HepG2 (cell line): ENCODE measurements at regions not wholly inside any gene's neighbourhood (a gene's known extent, or its start where the extent isn't known, plus 50 kb on each side); places are given as distances from the start of the nearest gene placed in this dataset.

ENCODE experiments used
- HDAC6 ChIP-seq: fragments of 200-600 bp; sonication (generic); IDR thresholded peaks from 2 replicates; pipeline ENCODE4 v1.7.0; 2017; ENCODE audit warnings: mild to moderate bottlenecking, antibody characterized with exemption, low read length, low read depth
- POLR2AphosphoS5 ChIP-seq: IDR thresholded peaks from 2 replicates; pipeline ENCODE4 v1.6.1; 2012; ENCODE audit warnings: low read depth, low read length
- SAFB2 ChIP-seq: sonication (generic); formaldehyde crosslinking; IDR thresholded peaks from 2 replicates; pipeline ENCODE4 v1.5.1; 2020; ENCODE audit warnings: missing genetic modification reagents, low read depth, mild to moderate bottlenecking, borderline replicate concordance
- U2AF2 ChIP-seq: fragments of 200-400 bp; formaldehyde crosslinking; IDR thresholded peaks from 2 replicates; pipeline ENCODE4 v1.6.1; 2017; ENCODE audit warnings: low read depth, mild to moderate bottlenecking, low read length
- YEATS2 ChIP-seq: sonication (generic); formaldehyde crosslinking; IDR thresholded peaks from 2 replicates; pipeline ENCODE4 v1.4.0; 2020; ENCODE audit warnings: missing genetic modification reagents, borderline replicate concordance
- ZBTB21 ChIP-seq: sonication (generic); formaldehyde crosslinking; IDR thresholded peaks from 2 replicates; pipeline ENCODE4 v1.4.0; 2020; ENCODE audit warnings: missing genetic modification reagents
- TF ChIP-seq, protein P1 (sequence below): sonication (generic); formaldehyde crosslinking; IDR thresholded peaks from 2 replicates; pipeline ENCODE4 v1.4.0; 2020; ENCODE audit warnings: missing genetic modification reagents

DNA sequence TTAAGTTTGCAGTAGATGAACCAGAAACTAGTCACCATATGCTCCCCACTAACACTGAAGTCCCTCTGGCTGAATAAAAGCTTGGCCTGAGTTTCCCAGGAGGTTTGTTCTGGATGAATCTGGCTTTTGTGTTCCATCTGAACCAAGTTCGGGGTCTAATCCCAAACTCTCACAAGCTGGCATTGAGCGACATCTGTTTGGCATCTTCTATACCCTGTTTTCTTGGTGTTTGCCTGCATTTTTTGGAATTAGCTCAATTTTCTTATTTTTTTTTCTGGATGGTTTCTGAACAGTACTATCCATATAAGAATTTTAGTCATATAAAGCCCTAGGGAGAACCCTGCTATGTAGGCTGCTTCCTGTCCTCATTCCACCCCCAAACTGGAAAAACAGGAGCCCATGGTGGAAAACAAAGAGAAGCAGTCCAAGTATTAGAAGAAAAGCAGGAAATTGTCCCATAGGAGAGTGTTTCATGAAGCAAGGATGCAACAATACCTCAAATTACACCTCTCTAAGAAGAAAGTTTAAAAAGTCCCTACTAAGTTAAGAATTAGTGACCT lies 737.1 kb downstream of the DHX35 start:
- TF ChIP-seq POLR2AphosphoS5 (no peak), YEATS2 (CRISPR knock-in tag) (no peak), U2AF2 (no peak), HDAC6 (no peak), SAFB2 (CRISPR knock-in tag) (no peak), ZBTB21 (CRISPR knock-in tag) (no peak)
- TF ChIP-seq, protein P1, sequence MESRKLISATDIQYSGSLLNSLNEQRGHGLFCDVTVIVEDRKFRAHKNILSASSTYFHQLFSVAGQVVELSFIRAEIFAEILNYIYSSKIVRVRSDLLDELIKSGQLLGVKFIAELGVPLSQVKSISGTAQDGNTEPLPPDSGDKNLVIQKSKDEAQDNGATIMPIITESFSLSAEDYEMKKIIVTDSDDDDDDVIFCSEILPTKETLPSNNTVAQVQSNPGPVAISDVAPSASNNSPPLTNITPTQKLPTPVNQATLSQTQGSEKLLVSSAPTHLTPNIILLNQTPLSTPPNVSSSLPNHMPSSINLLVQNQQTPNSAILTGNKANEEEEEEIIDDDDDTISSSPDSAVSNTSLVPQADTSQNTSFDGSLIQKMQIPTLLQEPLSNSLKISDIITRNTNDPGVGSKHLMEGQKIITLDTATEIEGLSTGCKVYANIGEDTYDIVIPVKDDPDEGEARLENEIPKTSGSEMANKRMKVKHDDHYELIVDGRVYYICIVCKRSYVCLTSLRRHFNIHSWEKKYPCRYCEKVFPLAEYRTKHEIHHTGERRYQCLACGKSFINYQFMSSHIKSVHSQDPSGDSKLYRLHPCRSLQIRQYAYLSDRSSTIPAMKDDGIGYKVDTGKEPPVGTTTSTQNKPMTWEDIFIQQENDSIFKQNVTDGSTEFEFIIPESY (CRISPR knock-in tag) = no peak
